HS-5 (cell line): ENCODE measurements at regions not wholly inside any gene's neighbourhood (a gene's known extent, or its start where the extent isn't known, plus 50 kb on each side); places are given as distances from the start of the nearest gene placed in this dataset.

Source experiments
- DNase-seq: peaks from one replicate; pipeline ENCODE4 v3.0.0-alpha.2; 2012; ENCODE audit warnings: low read depth

GRCh38 chr15:39084674-39085530, 496.0 kb upstream of the THBS1 start:
- DNase-seq, result peak; percentile 47

GRCh38 chr15:39086641-39087040, 494.2 kb upstream of the THBS1 start:
- DNase-seq, result no peak

GRCh38 chr15:39088156-39088555, 492.7 kb upstream of the THBS1 start:
- no peak for DNase-seq

- no peak for DNase-seq
These were observed 488.5 kb upstream of the THBS1 start for GRCh38 chr15:39092354-39092753.

- DNase-seq, result no peak
These were observed 488.1 kb upstream of the THBS1 start for GRCh38 chr15:39092761-39093160.

- DNase-seq, result no peak
These were observed 486.8 kb upstream of the THBS1 start for GRCh38 chr15:39094116-39094515.

GRCh38 chr15:39095218-39095879, 485.5 kb upstream of the THBS1 start:
- no peak for DNase-seq

GRCh38 chr15:39096608-39097205, 484.2 kb upstream of the THBS1 start:
- DNase-seq, result no peak

- no peak for DNase-seq
These were observed 481.4 kb upstream of the THBS1 start for GRCh38 chr15:39099524-39099923.

GRCh38 chr15:39100106-39100660, 480.7 kb upstream of the THBS1 start:
- no peak for DNase-seq

- no peak for DNase-seq
These were observed 478.4 kb upstream of the THBS1 start for GRCh38 chr15:39102431-39102830.

GRCh38 chr15:39106950-39107349, 473.9 kb upstream of the THBS1 start:
- DNase-seq, result no peak

- no peak for DNase-seq
These were observed 472.9 kb upstream of the THBS1 start for GRCh38 chr15:39108021-39108420.

GRCh38 chr15:39110336-39110735, 470.5 kb upstream of the THBS1 start:
- DNase-seq, result no peak

- no peak for DNase-seq
These were observed 470.1 kb upstream of the THBS1 start for GRCh38 chr15:39110746-39111145.

- no peak for DNase-seq
These were observed 467.1 kb upstream of the THBS1 start for GRCh38 chr15:39113741-39114140.

- DNase-seq, result no peak
These were observed 466.0 kb upstream of the THBS1 start for GRCh38 chr15:39114690-39115378.

- no peak for DNase-seq
These were observed 465.4 kb upstream of the THBS1 start for GRCh38 chr15:39115379-39116057.

- DNase-seq, result no peak
These were observed 462.4 kb upstream of the THBS1 start for GRCh38 chr15:39118510-39118909.

- no peak for DNase-seq
These were observed 456.7 kb upstream of the THBS1 start for GRCh38 chr15:39124155-39124552.

GRCh38 chr15:39124553-39125171, 456.2 kb upstream of the THBS1 start:
- no peak for DNase-seq
